OCI-LY1 (cell line): ENCODE measurements at regions not wholly inside any gene's neighbourhood (a gene's known extent, or its start where the extent isn't known, plus 50 kb on each side); places are given as distances from the start of the nearest gene placed in this dataset.

Experiments used
- H2AFZ ChIP-seq: fragments of 200-600 bp; sonication (generic), shearing (Covaris generic); 2 replicates; pipeline ENCODE4 v1.6.0; 2014; ENCODE audit warnings: antibody characterized with exemption, mild to moderate bottlenecking, low read length
- H3F3A ChIP-seq: fragments of 200-600 bp; sonication (generic), shearing (Covaris generic); 2 replicates; pipeline ENCODE4 v1.6.0; 2014; ENCODE audit warnings: mild to moderate bottlenecking, antibody characterized with exemption, low read length, moderate library complexity; ENCODE audit not compliant: insufficient read depth
- H3K27ac ChIP-seq: fragments of 200-600 bp; sonication (generic); 2 replicates; pipeline ENCODE4 v1.5.1; 2014; ENCODE audit warnings: low read length, mixed run types, mild to moderate bottlenecking, low read depth; ENCODE audit not compliant: poor library complexity, severe bottlenecking
- H3K27me3 ChIP-seq: fragments of 200-600 bp; sonication (generic); 2 replicates; pipeline ENCODE4 v1.6.0; 2014; ENCODE audit warnings: antibody characterized with exemption, mild to moderate bottlenecking, low read length, moderate library complexity; ENCODE audit not compliant: insufficient read depth
- H3K36me3 ChIP-seq: fragments of 200-600 bp; sonication (generic); 2 replicates; pipeline ENCODE4 v1.6.1; 2014; ENCODE audit warnings: mild to moderate bottlenecking, antibody characterized with exemption, low read length, moderate library complexity, mixed read lengths; ENCODE audit not compliant: insufficient read depth
- H3K4me1 ChIP-seq: fragments of 200-600 bp; sonication (generic); 2 replicates; pipeline ENCODE4 v1.5.1; 2014; ENCODE audit warnings: mild to moderate bottlenecking, low read length, moderate library complexity; ENCODE audit not compliant: insufficient read depth, severe bottlenecking
- H3K4me2 ChIP-seq: fragments of 200-600 bp; sonication (generic), shearing (Covaris generic); 2 replicates; pipeline ENCODE4 v1.6.1; 2014; ENCODE audit warnings: low read length
- H3K4me3 ChIP-seq: fragments of 200-600 bp; sonication (generic); 2 replicates; pipeline ENCODE4 v1.5.1; 2014; ENCODE audit warnings: low read length, low read depth, mild to moderate bottlenecking, mixed read lengths; ENCODE audit not compliant: poor library complexity, severe bottlenecking
- H3K79me2 ChIP-seq: fragments of 200-600 bp; shearing (Covaris generic); 2 replicates; pipeline ENCODE4 v1.6.1; 2016; ENCODE audit warnings: mixed run types, low read length, mixed read lengths; ENCODE audit not compliant: insufficient read depth
- H3K9ac ChIP-seq: fragments of 200-600 bp; sonication (generic), shearing (Covaris generic); 2 replicates; pipeline ENCODE4 v1.6.1; 2014; ENCODE audit warnings: mild to moderate bottlenecking, low read length, mixed read lengths
- H3K9me2 ChIP-seq: fragments of 200-600 bp; sonication (generic), shearing (Covaris generic); 2 replicates; pipeline ENCODE4 v1.6.1; 2014; ENCODE audit warnings: low read depth, mild to moderate bottlenecking, low read length, mixed read lengths
- H3K9me3 ChIP-seq: fragments of 200-600 bp; shearing (Covaris generic); 2 replicates; pipeline ENCODE4 v1.6.1; 2014; ENCODE audit warnings: low read length, mixed read lengths
- H4K20me1 ChIP-seq: fragments of 200-600 bp; sonication (generic), shearing (Covaris generic); 2 replicates; pipeline ENCODE4 v1.6.0; 2016; ENCODE audit warnings: mild to moderate bottlenecking, low read length; ENCODE audit not compliant: insufficient read depth
- EZH2 ChIP-seq: fragments of 200-600 bp; sonication (generic), shearing (Covaris generic); IDR thresholded peaks from 2 replicates; pipeline ENCODE4 v1.8.0; 2017; ENCODE audit warnings: borderline replicate concordance, mixed run types, mild to moderate bottlenecking, antibody characterized with exemption, low read length, moderate library complexity, mixed read lengths
- TF ChIP-seq, protein P1 (sequence below): fragments of 200-600 bp; sonication (generic), shearing (Covaris generic); IDR thresholded peaks from 2 replicates; pipeline ENCODE4 v1.5.1; 2017; ENCODE audit warnings: mild to moderate bottlenecking, antibody characterized with exemption, low read length, moderate library complexity, mixed read lengths

DNA sequence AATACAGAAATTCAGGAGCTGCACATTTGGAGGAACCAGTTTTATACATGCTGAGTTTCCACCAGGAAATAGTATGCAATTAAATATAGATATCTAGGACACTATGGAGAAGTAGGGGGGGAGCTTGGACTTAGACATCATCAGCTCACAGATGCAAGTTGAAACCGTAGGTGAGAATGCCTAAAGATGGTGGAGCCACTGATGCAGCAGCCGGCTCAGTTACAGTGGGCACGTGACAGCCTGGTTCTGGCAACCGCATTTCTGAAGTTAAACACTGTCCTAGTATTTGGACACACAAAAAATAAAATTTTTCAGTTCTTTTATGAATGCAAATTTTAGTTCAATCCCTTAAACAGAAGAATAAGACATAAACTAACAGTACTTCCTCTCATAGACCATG lies 91.5 kb upstream of the FRY start:
- no peaks in the 10 kb centered on the region for H3K79me2 ChIP-seq
- no peaks in the 10 kb centered on the region for H3K27me3 ChIP-seq

DNA sequence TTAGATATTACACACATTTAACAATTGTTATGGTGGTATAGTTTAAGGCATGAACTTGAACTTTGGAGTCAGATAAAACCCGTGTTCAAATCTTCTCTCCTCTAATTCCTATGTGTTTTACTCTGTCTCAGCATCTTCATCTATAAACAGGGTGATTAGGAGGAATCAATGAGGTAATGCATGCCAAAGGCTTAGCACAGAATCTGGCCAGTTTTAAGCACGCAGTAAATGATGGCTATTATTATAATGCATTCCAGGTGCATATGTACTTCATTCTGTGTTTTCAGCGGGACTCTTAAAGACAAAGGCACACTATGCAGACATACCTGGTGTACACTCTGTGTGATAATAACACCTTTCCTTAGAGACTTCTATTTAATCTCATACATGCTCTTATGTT lies 88.0 kb upstream of the FRY start:
- Histone ChIP-seq H3K9me3 (no peaks in the 10 kb centered on the region), H4K20me1 (no peaks in the 10 kb centered on the region), H2AFZ (no peak overlapping the region), H3K4me3 (no peak overlapping the region), H3K4me1 (no peaks in the 10 kb centered on the region), H3K27me3 (no peaks in the 10 kb centered on the region), H3K9ac (no peak overlapping the region), H3K9me2 (no peaks in the 10 kb centered on the region), H3K36me3 (no peaks in the 10 kb centered on the region), H3K27ac (no peak overlapping the region), H3K4me2 (no peak overlapping the region), H3K79me2 (no peaks in the 10 kb centered on the region), H3F3A (no peaks in the 10 kb centered on the region)
- TF ChIP-seq, protein P1, sequence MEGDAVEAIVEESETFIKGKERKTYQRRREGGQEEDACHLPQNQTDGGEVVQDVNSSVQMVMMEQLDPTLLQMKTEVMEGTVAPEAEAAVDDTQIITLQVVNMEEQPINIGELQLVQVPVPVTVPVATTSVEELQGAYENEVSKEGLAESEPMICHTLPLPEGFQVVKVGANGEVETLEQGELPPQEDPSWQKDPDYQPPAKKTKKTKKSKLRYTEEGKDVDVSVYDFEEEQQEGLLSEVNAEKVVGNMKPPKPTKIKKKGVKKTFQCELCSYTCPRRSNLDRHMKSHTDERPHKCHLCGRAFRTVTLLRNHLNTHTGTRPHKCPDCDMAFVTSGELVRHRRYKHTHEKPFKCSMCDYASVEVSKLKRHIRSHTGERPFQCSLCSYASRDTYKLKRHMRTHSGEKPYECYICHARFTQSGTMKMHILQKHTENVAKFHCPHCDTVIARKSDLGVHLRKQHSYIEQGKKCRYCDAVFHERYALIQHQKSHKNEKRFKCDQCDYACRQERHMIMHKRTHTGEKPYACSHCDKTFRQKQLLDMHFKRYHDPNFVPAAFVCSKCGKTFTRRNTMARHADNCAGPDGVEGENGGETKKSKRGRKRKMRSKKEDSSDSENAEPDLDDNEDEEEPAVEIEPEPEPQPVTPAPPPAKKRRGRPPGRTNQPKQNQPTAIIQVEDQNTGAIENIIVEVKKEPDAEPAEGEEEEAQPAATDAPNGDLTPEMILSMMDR = no peak
- no peak for TF ChIP-seq EZH2

More for the DNA sequence above, 91.5 kb upstream of the FRY start:
- Histone ChIP-seq H3K9me2 (no peaks in the 10 kb centered on the region), H3K9me3 (no peaks in the 10 kb centered on the region), H3K27ac (no peak overlapping the region), H3F3A (no peaks in the 10 kb centered on the region), H2AFZ (no peak overlapping the region), H3K4me1 (no peaks in the 10 kb centered on the region), H3K36me3 (no peaks in the 10 kb centered on the region), H3K4me3 (no peak overlapping the region), H3K4me2 (no peak overlapping the region), H3K9ac (no peak overlapping the region), H4K20me1 (no peaks in the 10 kb centered on the region)
- TF ChIP-seq, protein P1 = no peak

DNA sequence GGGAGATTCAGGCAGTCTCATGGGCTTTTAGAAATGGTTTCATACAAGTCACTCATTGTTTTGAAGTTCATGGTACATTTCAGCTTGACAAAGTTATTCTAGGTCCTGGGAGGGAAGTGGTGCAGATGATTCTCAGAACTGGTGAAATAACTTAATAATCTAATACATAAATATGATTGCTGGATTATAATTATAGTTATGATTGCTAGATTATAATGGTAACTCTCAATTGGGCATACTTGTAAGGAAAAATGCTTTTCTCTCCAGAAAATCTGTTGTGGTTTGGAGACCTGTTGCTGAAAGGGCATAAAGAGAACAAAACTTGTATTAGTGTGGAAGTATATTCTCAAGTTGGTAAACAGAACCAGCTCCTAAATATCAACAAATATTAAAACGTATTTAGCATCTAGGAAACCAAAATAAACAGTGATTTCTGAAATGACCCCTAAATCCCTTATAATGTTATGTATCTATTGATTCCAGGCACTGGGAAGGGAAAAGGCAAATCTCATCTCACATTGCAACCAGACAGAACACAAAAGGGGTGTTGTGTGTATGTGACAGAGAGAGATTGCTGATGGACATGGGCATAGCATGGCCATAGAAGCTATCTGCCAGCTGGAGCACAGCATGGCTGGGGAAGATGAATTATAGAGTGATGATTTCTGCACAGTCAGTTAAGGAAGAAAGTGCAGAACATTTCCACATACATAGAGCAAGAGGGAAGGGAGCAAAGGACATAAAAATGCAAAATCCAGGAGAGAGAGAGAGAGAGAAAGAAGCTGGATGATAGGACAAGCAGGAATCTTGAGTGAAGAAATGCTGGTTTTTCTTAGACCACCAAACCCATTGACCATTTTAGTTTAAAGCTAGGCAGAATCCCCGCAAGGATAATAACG lies 87.1 kb upstream of the FRY start:
- H3K79me2 ChIP-seq = no peaks in the 10 kb centered on the region
- H3K27me3 ChIP-seq = no peaks in the 10 kb centered on the region
- no peak overlapping the region for H2AFZ ChIP-seq
- H3K4me1 ChIP-seq = no peaks in the 10 kb centered on the region
- no peak overlapping the region for H3K4me2 ChIP-seq
- H3K9ac ChIP-seq = no peak overlapping the region
- no peaks in the 10 kb centered on the region for H3K9me3 ChIP-seq
- H3K36me3 ChIP-seq = no peaks in the 10 kb centered on the region
- H4K20me1 ChIP-seq = no peaks in the 10 kb centered on the region
- H3K27ac ChIP-seq = no peak overlapping the region
- no peaks in the 10 kb centered on the region for H3F3A ChIP-seq
- H3K9me2 ChIP-seq = no peaks in the 10 kb centered on the region
- no peak overlapping the region for H3K4me3 ChIP-seq
- TF ChIP-seq, protein P1 = no peak
- TF ChIP-seq EZH2 = no peak
